HuH-7.5 (cell line): ENCODE measurements at regions not wholly inside any gene's neighbourhood (a gene's known extent, or its start where the extent isn't known, plus 50 kb on each side); places are given as distances from the start of the nearest gene placed in this dataset.

Source experiments
- DNase-seq: peaks from one replicate; pipeline ENCODE4 v3.0.0; 2011; ENCODE audit warnings: low spot score

DNA sequence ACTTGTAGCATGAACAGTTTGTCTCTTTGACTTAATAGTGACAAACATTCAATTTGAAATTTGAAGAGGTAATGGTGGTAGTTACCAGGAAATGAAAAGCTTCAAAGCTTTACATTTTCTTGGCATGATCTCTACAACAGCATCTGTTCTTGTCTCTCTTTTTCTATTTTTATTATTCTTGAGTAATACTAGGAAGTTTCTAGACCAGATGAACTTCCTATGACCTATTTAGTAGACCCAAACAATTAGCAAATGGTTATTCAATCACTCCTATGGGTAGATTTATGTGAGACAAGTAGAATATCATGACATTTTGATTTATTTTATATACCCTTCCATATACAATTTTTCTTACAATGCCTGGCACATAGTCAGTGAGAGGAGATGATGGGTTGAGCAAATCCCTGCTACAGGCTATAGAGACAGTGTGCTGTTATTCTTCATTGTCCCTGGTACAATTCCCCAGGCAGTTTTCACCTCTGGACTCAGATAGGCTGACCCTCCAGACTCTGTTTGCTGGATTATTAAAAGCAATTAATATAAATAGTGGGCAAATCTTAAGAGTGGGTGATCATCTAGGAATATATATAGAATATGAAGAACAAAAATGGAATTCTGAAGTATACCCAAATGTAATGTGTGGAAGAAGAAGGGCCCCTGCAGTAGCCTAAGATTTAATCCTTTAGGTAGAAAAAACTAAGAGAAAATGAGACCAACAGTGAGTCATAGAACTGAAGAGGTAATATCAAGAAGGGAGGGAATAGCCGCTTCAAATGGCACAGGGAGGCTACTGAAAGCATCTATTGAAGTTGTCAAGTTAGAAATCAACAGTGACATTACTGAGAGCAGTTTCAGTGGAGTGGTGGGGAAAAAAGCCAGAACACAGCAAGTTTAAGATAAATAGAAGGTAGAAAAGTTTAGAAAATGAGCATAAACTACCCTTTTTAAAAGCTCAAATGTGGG lies 512.0 kb downstream of the FOXG1 start:
- DNase-seq, result no peak

DNA sequence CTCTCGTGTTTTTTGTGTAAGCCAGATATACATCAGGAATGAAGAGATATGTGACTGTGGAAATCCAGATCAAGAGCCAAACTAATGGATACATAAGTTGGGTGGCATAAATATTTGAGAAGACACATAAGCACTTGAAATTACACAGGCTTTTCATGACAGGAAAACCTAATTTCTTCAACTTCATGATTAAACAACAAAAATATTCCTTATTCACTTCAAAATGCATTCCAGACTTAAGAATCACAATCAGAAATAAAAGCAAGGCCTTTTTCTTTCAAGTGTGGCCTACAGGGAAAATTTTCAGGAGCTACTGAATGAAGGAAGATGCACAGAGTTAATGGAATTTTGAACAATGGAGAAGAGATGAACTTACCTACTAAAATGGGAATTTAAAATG lies 515.6 kb downstream of the FOXG1 start:
- no peak for DNase-seq

DNA sequence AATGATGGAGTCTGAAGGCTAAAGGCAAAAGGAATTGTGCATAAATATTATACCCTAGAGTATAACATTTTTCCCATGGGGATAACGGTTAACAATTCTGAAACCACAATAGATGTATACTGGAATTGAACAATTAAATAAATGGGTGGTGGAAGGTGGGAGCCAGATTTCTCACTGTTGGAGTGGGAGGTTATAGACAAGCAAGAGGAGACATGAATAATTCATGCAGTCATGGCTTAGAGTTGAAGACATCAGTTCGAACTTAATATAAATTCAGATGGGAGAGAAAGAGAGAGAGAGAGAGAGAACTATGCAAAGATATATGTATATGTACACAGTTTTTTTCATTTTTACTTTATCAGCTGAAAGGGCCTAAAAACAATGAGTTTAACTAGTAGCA lies 523.9 kb downstream of the FOXG1 start:
- DNase-seq, result no peak

DNA sequence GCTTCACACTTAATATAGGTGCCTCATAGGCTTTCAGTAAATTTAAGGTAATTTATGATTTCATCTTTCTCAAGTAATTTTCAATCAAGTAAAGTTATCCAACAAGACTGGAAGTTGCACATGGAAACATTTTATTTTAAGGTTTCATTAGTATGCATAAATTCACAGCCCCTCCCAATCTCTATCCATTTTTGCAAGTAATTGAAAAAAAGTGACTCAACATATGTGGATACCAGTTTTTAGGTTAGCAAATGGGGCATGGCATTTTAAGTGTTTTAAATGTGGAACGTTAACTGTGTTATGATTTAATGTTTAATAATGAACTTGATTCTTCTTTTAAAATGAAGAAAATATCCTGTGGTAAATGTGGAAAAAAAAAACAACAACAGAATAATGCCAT lies 532.8 kb downstream of the FOXG1 start:
- DNase-seq, result no peak

DNA sequence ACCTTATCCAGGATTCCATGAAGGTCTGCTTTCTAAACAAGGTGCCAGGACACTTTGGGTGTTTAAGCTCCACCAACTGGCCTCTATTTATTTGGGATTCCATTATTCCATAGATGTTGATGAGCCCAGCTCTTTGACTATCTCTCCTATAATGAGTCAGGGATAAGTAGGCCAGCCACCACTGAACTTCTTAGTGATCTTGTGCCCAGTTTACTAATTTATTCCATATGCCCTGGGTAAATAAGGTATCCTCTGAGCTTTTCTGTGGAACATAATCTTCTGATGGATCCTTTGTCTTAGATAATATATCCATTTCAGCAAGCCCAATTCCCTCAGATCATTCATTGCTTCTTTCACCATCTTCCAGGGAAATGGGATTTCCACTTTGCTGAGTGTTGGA lies 535.0 kb downstream of the FOXG1 start:
- no peak for DNase-seq

DNA sequence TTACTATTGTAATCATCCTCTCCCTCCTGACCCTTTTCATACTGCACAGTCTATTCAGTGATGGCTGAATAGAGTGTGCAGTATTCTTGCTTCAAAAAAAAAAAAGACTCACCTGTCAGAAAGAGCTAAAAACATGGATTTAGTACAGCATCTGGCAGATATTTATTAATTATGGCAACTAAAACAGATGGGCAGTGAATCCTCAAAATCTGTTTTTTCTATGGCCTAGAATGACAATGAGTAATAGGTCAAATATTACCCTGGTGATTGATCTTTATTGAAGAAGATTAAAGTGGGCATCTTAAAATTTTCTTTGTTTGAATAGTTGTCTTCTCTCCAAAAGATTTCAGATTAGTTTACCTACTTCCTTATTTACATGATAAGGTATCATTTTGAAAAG lies 543.6 kb downstream of the FOXG1 start:
- DNase-seq, result no peak

DNA sequence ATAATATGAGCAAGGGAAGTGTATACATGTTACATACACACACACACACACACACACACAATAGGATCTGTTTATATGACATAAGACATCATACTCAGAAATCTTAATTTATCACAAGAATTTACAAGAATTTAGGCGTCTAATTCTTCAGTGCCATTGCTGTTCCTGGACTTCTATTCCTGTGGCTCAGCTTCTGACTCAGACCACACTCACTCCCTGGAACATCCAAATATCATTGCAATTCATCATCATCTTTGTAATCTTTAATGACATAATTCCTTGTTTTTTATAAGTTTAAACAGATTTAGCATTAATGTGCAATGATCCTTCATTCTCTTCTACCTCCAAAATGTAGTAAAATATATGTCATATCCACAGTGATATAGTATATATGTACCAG lies 544.2 kb downstream of the FOXG1 start:
- DNase-seq, result no peak

DNA sequence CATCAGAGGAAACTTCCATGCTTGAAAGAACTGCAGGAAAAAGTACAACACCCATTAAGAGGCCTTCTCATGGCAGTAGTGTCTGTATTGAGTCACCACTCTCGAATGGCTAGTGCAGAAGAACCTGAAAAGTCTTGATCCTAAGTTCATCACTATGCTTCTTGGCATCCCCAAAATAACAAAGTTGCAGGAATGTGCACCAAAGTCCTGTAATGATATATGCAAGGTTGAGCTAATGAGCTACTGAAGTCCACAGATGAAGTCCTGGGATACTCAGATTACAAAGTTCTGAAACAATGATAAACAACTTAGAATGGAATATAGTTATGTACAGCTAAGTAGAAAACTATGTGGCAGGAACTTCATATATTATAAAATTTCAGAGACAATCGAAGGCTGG lies 545.4 kb downstream of the FOXG1 start:
- no peak for DNase-seq

DNA sequence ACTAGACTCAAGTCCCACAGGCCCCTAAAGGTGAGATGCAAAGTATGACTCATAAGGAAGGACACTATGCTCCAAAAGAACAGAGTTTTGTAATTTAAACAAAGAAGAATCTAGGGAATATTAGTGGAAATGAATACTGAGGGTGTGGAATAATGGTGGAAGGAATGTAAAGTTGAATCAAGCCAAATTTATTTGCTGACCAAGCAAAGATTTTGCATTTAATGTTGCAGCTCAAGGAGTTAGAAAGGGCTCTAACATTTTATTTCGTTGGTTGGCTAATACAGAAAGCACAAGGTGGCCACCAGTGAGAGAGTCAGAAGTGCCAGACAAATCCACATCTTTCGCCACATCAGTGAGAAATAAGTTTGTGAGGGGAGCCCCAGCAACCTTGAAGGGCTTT lies 550.3 kb downstream of the FOXG1 start:
- no peak for DNase-seq

DNA sequence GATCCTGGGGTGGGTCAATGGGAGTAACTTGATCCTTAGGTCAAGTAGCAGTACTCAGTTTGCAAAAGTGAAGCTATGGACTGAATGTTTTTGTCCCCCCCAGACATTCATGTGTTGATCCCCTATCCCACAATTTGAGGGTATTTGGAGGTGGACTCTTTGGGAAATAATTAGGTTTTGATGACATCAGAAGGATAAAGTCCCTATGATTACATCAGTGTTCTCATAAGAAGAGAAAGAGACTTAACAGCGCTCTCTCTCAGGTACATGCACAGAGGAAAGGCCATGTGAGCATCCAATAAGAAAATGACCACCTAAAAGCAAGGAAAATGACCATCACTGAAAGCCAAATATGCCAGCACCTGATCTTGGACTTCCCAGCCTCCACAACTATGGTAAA lies 550.8 kb downstream of the FOXG1 start:
- DNase-seq, result no peak

DNA sequence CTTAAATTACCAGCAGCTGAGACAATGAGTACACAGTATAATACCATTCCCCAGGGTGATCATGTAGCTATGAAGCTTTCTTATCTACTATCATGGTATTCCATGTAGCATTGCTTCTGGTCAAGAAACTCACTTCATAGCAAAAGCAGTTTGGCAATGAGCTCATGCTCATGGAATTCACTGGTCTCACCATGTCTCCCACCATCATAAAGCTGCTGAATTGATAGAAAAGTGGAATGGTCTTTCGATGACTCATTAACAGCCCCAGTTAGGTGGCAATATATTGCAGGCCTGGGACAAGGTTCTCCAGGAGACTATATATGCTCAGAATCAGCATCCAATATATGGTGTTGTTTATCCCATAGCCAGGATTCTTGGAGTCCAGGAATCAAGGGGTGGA lies 553.7 kb downstream of the FOXG1 start:
- DNase-seq, result no peak

DNA sequence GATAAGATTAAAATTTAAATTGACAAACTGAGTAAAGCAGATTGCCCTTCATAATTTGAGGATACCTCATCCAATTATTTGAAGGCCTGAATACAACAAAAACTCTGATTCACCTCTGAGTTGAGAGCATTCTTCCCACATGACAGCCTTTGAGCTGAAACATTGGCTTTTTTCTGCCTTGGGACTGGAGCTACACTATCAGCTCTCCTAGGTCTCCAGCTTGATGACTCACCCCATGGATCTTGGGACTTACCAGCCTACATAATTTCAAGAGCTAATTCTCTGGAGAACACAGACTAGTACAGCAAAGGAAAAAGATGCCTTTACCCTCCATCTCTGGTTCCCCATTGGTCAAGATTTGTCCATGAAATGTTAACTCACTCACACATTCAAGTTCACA lies 555.1 kb downstream of the FOXG1 start:
- no peak for DNase-seq

DNA sequence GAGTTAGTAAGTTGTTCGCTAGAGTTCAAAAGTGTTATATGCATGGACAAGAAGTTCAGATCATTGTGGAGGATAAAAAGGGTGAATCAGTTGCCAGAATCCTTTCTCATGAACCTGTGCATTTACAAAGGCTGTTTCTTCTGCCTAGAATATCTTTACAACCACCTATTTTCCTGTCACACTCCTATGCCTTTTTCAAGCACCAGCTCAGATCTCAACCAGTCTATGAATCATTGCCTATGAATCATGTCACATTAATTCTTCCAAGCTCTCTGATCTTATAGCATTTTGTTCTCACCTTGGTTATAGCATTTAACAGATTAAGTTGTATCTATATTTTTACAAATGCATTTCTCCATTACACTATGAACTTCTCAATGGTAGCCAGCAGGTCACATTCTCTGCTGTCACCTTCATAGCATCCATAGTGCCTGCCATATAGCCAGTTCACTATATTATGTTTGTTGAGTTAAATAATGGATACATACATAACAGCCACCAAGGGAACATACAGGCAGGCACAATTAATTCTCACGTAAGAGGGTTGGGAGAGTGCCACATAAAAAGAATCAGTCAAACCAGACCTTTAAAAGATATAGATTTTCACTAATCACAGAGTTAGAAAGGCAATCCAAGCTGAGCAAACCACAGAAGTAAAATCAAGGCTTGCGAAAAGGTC lies 573.0 kb downstream of the FOXG1 start:
- DNase-seq, result no peak

DNA sequence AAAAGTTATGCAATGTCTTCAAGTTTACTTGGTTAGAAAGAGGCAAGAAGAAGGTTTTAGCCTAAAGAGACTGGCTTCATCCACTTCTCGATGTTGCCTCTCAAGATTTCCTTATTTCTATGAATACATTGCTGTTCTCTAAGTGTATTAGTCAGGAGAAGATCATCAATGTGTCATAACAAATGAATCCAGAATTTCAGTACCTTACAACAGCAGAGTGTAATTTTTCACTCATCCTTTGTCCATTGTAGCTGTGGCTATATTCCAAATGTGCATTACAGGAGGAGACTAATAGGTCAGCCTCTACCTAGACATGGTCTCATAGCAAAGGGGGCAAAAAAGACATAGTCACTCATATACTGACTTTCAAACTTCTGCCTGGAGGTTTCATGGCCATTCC lies 579.1 kb downstream of the PRKD1 start:
- DNase-seq, result no peak

DNA sequence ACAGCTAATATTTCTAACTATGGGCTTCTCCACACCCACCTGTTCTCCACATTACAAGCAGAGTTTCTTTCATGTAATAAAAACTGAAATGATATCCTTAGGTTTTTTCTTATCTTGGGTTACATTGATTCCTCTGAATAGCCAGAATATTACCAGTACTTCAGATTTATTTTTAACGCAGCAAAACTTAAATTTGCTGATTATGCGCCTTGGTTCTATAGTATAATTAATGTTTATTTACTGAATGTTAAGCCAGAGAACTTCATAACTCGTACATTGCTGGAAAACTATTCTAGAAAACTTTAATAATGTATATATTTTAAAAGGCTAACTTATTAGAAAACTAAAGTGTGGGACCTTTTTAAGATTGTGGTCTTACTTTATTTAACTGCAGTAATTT lies 577.2 kb downstream of the PRKD1 start:
- no peak for DNase-seq

DNA sequence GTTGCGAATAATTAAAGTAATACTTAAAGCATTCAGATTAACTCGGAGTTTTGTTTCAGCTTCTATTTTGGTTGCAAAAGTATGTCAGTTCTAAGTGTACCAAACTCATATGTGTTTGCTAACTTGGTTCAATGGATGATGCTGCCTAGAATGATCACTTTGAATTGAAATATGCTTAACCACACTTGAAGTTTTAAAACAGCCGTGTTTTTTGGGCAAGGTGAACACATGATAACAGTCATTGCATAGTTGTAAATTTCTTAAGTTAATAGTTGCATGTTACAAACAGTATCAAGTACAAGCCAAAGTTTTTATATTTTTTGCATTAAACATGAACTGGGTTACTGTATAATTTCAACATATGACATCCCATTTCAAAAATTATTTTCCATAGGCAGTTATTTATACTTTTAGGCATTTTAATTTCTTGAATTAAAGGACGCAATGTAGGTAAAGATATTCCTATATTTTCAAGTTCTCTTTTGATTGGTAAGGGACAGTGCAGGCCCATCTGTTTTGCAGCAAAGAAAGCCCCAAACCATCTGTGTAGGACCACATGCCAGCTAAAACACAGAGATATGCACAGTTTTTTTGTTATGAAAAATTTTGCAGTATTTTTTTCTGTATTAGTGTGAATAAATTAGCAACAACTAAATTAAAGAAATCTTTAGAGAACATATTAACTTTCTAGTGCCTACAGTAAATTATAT lies 575.5 kb downstream of the PRKD1 start:
- DNase-seq, result no peak

DNA sequence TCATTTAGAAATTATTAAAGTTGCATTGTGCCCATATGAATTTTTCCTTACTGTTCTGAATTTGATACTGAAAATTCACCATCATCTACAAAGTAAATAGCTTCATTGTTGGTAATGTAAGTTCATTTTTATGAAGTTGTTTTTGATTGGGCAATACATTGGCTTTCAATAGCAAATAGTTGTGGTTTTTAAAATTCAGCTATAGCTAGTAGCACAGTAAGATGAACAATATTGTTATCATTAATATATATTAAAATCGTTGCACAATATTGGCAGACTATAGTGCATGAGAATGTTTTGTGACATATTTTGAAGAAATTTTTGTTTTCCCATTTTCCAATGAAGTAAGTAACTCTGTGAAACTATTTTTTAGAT lies 575.0 kb downstream of the PRKD1 start:
- DNase-seq, result no peak

DNA sequence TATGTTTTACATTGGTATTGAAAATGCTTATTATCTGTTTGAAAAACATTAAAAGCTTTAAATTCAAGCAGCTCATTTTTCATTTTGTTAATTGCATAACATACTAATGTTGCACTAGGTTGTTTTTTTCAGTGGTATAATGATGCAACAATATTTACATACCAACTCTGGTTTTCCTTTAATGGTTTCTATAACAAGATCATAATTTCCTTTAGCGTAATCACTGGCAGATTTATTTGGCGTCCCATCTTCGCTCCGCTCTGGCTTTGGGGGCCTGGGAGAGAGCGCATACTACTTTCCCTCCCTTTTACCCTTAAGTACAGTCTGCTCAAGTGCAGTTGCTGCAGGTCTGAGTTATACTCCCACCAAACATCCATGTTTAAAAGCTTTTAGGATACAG lies 574.1 kb downstream of the PRKD1 start:
- DNase-seq, result no peak

DNA sequence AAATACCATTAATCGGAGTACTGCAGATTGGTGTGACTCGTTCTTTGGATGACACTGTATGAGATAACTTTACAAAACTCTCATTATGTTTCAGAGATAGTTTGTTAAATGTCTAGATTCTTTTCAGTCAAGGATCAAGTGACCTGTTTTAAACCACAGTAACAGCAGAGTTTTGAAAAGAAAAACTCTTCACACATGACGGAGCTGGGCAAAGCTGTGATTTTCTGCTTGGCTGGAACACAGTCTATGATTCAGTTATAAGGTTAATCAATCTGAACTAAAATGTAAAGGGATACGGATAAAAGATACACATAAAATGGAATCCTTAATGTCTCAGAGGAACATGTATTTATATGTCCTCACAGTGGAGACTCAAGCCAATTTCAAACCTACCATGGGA lies 573.2 kb downstream of the PRKD1 start:
- no peak for DNase-seq

DNA sequence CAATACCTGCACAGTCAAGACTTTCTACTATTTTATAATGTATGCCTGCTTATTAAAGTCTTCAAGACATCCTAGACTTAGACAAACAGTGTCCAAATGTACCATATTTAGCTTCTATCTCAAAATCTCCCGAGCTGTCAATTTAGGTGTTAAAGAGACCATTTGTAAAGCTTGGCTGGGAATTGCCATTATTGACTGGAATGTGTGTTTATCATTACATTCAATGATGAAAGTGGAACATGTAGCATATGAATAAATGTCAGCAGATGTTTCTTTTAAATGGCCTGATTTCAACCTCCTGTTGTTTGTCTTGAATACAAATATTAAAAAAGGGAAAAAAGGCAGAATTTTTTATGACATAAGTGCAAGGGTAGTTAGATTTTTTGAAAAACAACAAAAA lies 572.3 kb downstream of the PRKD1 start:
- DNase-seq, result no peak

DNA sequence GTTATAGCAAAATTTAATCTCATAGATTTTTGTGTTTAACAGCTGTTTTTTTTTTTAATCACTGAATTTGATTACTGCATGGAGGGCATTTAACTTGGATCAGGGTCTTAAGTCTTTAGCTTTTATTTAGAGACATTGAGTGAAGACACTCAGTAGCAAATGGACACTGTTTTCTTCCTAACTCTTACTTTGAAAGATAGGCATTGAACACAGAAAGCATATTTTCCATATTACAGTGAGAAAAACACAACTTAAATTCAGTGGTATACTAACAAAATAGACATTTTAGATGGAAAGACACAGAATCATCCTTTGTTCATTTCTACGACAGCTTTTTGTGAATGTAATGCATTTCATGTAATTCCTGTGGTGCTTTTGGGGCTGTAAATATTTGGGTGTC lies 571.8 kb downstream of the PRKD1 start:
- no peak for DNase-seq

DNA sequence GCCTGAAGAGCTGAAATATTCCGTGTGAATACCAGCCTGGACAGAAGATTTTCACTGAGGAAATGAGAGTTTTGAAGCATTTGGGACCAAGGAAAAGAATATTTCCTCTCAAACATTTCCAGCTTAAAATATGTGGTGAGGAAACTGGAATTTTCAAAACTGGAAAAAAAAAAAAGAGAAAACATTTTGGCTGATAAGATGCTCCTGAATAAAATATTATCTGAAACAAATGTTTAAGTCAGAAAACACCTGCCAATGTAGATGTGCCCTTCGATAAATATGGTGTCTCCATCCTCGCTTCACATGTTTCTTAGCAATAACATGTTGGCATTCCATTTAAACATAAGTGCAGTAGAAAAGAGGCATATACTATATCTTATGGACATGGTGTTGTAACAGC lies 567.0 kb downstream of the PRKD1 start:
- DNase-seq, result no peak

DNA sequence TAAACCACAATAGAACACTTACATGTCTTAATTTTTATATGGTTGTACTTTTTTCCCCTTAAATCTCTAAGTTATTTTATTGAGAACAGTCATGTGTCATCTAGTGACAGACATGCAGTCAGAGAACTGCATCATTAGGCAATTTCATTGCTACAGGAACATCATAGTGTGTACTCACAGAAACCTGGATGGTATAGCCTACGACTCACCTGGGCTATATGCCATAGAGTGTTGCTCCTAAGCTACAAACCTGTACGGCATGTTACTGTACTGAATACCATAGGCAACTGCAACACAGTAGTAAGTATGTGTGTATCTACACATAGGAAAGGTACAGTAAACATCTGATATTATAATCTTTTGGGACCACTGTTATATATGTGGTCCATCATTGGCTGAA lies 557.6 kb downstream of the PRKD1 start:
- no peak for DNase-seq
